HEK293 (cell line): ENCODE measurements at regions not wholly inside any gene's neighbourhood (a gene's known extent, or its start where the extent isn't known, plus 50 kb on each side); places are given as distances from the start of the nearest gene placed in this dataset.
"Not testable (repeated sequence)": the region's sequence is repeated elsewhere in the genome, so short reads cannot be mapped to it uniquely, and the experiment has no call there.

Experiments used
- CTCF ChIA-PET: fragments of 350-600 bp; formaldehyde crosslinking; extraction: SDS; loops from one replicate; lab custom pipeline; 2021; ENCODE audit warnings: antibody characterized with exemption; lab: Yijun Ruan, JAX
- POLR2A ChIA-PET: fragments of 300-600 bp; formaldehyde crosslinking; extraction: SDS; loops from one replicate; lab custom pipeline; 2020; ENCODE audit warnings: antibody characterized with exemption, inconsistent platforms; lab: Yijun Ruan, JAX
- H3K27ac ChIP-seq: fragments of 200-500 bp; sonication (Bioruptor generic); 2 replicates; pipeline ENCODE4 v1.5.1; 2014; ENCODE audit warnings: low read depth, low read length, control low read depth, inconsistent platforms; ENCODE audit errors: extremely low read depth
- H3K36me3 ChIP-seq, 2 experiments: fragments of 200-500 bp in 1 of 2; sonication (Bioruptor generic) in 1 of 2; 1 replicate in 1 of 2; 2 replicates in 1 of 2; pipeline ENCODE4 v1.5.1; 2014 to 2017; ENCODE audit warnings: inconsistent platforms in 2 of 2, low read length in 2 of 2; ENCODE audit not compliant: control insufficient read depth in 2 of 2, insufficient read depth in 1 of 2
- H3K4me1 ChIP-seq: fragments of 200-500 bp; sonication (Bioruptor generic); 2 replicates; pipeline ENCODE4 v1.5.1; 2014; ENCODE audit warnings: mild to moderate bottlenecking, low read length, inconsistent platforms; ENCODE audit not compliant: control insufficient read depth, insufficient read depth
- H3K4me3 ChIP-seq: 2 replicates; pipeline ENCODE4 v1.5.1; 2011; ENCODE audit warnings: low read depth, mild to moderate bottlenecking, control low read depth, low read length, moderate library complexity
- H3K9me3 ChIP-seq: fragments of 200-500 bp; sonication (Bioruptor generic); 2 replicates; pipeline ENCODE4 v1.5.1; 2014; ENCODE audit warnings: low read depth, low read length, inconsistent platforms; ENCODE audit not compliant: control insufficient read depth, insufficient read depth
- GLI4 ChIP-seq: fragments of 450-650 bp; formaldehyde crosslinking; IDR thresholded peaks from 2 replicates; pipeline ENCODE4 v1.5.1; 2016; ENCODE audit warnings: missing biosample characterization, missing genetic modification characterization
- HOXA7 ChIP-seq: sonication (generic); formaldehyde crosslinking; IDR thresholded peaks from 2 replicates; pipeline ENCODE4 v1.8.1; 2022; ENCODE audit warnings: missing genetic modification reagents, borderline replicate concordance
- MEIS1 ChIP-seq: sonication (generic); formaldehyde crosslinking; IDR thresholded peaks from 2 replicates; pipeline ENCODE4 v1.8.1; 2022; ENCODE audit warnings: missing genetic modification reagents, mild to moderate bottlenecking, borderline replicate concordance
- OSR2 ChIP-seq: fragments of 450-650 bp; formaldehyde crosslinking; IDR thresholded peaks from 2 replicates; pipeline ENCODE4 v1.5.1; 2016; ENCODE audit warnings: missing biosample characterization, missing genetic modification characterization
- TCF7L2 ChIP-seq: IDR thresholded peaks from 2 replicates; pipeline ENCODE4 v1.6.1; 2011; ENCODE audit warnings: low read depth, mild to moderate bottlenecking, inconsistent platforms, low read length, moderate library complexity, borderline replicate concordance
- ZBTB17 ChIP-seq: fragments of 450-650 bp; formaldehyde crosslinking; IDR thresholded peaks from 2 replicates; pipeline ENCODE4 v1.5.1; 2016; ENCODE audit warnings: missing biosample characterization, missing genetic modification characterization
- ZFP3 ChIP-seq: fragments of 450-650 bp; formaldehyde crosslinking; IDR thresholded peaks from 2 replicates; pipeline ENCODE4 v1.5.1; 2016; ENCODE audit warnings: low read depth, missing biosample characterization, missing genetic modification characterization
- ZNF175 ChIP-seq: fragments of 450-650 bp; formaldehyde crosslinking; IDR thresholded peaks from 2 replicates; pipeline ENCODE4 v1.5.1; 2016; ENCODE audit warnings: missing biosample characterization, missing genetic modification characterization
- ZNF19 ChIP-seq: fragments of 450-650 bp; formaldehyde crosslinking; IDR thresholded peaks from 2 replicates; pipeline ENCODE4; 2016; ENCODE audit warnings: missing biosample characterization, missing genetic modification characterization, low read depth
- ZNF221 ChIP-seq: fragments of 450-650 bp; formaldehyde crosslinking; IDR thresholded peaks from 2 replicates; pipeline ENCODE4 v1.5.1; 2017; ENCODE audit warnings: missing biosample characterization, missing genetic modification characterization, borderline replicate concordance
- ZNF223 ChIP-seq: fragments of 450-650 bp; formaldehyde crosslinking; IDR thresholded peaks from 2 replicates; pipeline ENCODE4 v1.5.1; 2016; ENCODE audit warnings: missing biosample characterization, missing genetic modification characterization
- ZNF366 ChIP-seq: fragments of 450-650 bp; formaldehyde crosslinking; conservative IDR thresholded peaks from 2 replicates; pipeline ENCODE4 v1.5.1; 2016; ENCODE audit warnings: missing biosample characterization, missing genetic modification characterization
- ZNF391 ChIP-seq: fragments of 450-650 bp; formaldehyde crosslinking; IDR thresholded peaks from 2 replicates; pipeline ENCODE4 v1.5.1; 2016; ENCODE audit warnings: low read depth, missing biosample characterization, missing genetic modification characterization, borderline replicate concordance
- ZNF404 ChIP-seq: fragments of 450-650 bp; formaldehyde crosslinking; IDR thresholded peaks from 2 replicates; pipeline ENCODE4 v1.5.1; 2017; ENCODE audit warnings: missing biosample characterization, missing genetic modification characterization
- ZNF433 ChIP-seq: fragments of 450-650 bp; formaldehyde crosslinking; IDR thresholded peaks from 2 replicates; pipeline ENCODE4 v1.5.1; 2016; ENCODE audit warnings: missing biosample characterization, missing genetic modification characterization, low read depth
- ZNF558 ChIP-seq: fragments of 450-650 bp; formaldehyde crosslinking; IDR thresholded peaks from 2 replicates; pipeline ENCODE4 v1.5.1; 2016; ENCODE audit warnings: missing biosample characterization, missing genetic modification characterization
- ZNF626 ChIP-seq: fragments of 450-650 bp; sonication (Bioruptor Pico); formaldehyde crosslinking; IDR thresholded peaks from 2 replicates; pipeline ENCODE4 v1.5.1; 2018; ENCODE audit warnings: missing biosample characterization, missing genetic modification characterization, inconsistent platforms
- ZNF654 ChIP-seq: fragments of 450-650 bp; formaldehyde crosslinking; IDR thresholded peaks from 2 replicates; pipeline ENCODE4 v1.5.1; 2016; ENCODE audit warnings: low read depth, missing biosample characterization, missing genetic modification characterization
- ZNF747 ChIP-seq: fragments of 450-650 bp; formaldehyde crosslinking; IDR thresholded peaks from 2 replicates; pipeline ENCODE4 v1.5.1; 2016; ENCODE audit warnings: missing biosample characterization, missing genetic modification characterization
- ZSCAN16 ChIP-seq: fragments of 450-650 bp; formaldehyde crosslinking; IDR thresholded peaks from 2 replicates; pipeline ENCODE4 v1.5.1; 2016; ENCODE audit warnings: missing biosample characterization, missing genetic modification characterization
- TF ChIP-seq, protein P1 (sequence below): fragments of 450-650 bp; formaldehyde crosslinking; IDR thresholded peaks from 2 replicates; pipeline ENCODE4 v1.5.1; 2017; ENCODE audit warnings: missing biosample characterization, missing genetic modification characterization
- TF ChIP-seq, protein P2 (sequence below): IDR thresholded peaks from 2 replicates; pipeline ENCODE4 v1.6.1; 2011; ENCODE audit warnings: mild to moderate bottlenecking, low read depth, low read length, borderline replicate concordance
- TF ChIP-seq, protein P3 (sequence below): fragments of 450-650 bp; formaldehyde crosslinking; IDR thresholded peaks from 2 replicates; pipeline ENCODE4 v1.5.1; 2016; ENCODE audit warnings: missing biosample characterization, missing genetic modification characterization
- TF ChIP-seq, protein P4 (sequence below): fragments of 450-650 bp; formaldehyde crosslinking; IDR thresholded peaks from 2 replicates; pipeline ENCODE4 v1.5.1; 2016; ENCODE audit warnings: missing biosample characterization, missing genetic modification characterization
- TF ChIP-seq, protein P5 (sequence below): fragments of 450-650 bp; formaldehyde crosslinking; IDR thresholded peaks from 2 replicates; pipeline ENCODE4 v1.5.1; 2016; ENCODE audit warnings: missing biosample characterization, missing genetic modification characterization

DNA sequence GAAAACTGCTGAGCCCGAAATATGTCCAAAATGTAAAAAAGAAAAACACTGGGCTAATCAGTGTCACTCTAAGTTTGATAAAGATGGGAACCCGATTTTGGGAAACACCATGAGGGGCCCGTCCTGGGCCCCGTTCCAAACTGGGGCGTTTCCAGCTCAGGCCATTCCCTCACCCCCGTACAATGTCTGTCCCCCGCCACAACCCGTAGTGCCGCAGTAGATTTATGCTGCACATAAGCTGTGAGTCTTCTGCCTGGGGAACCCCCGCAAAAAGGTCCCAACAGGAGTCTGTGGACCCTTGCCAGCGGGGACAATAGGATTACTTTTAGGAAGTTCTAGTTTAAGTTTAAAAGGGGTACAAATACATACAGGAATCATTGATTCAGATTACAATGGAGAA lies 275.5 kb downstream of the C7orf25 start:
- CTCF ChIA-PET: interaction anchor here (0.7 kb wide), 1 partner anchor 195 kb away, joined by 3 read pairs; no protein-coding TSS in a partner anchor
- POLR2A ChIA-PET, H3K9me3 ChIP-seq, H3K27ac ChIP-seq, H3K4me3 ChIP-seq, H3K4me1 ChIP-seq, H3K36me3 ChIP-seq: not testable (repeated sequence)

DNA sequence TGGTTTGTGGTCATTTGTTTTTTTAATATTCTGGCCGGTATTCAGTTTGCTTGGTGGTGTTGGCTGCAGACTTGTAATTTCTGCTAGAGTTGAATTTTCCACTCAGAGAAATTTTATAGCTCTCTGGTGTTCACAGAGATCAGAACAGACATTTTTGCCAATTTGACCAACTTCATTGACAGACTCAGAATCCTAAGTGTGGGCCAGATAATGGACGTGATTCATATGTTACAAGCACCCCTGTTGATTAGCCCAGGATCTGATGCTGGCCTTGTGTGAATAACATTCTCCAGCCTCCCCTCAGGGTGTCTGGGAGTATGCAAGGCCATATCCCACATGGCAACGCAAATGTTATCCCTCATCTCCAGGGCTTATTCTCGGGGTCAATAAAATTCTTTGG lies 283.8 kb downstream of the C7orf25 start:
- Histone ChIP-seq H3K36me3 (no peaks in the 10 kb centered on the region), H3K4me3 (no peak overlapping the region), H3K27ac (no peak overlapping the region), H3K4me1 (no peaks in the 10 kb centered on the region), H3K9me3 (no peaks in the 10 kb centered on the region)
- POLR2A ChIA-PET: no interaction called here
- CTCF ChIA-PET: no interaction called here
- TF ChIP-seq MEIS1 (CRISPR knock-in tag) (no peak), ZNF654 (no peak), ZNF175 (tag by site-specific recombination) (no peak), ZBTB17 (no peak), ZNF433 (tag by site-specific recombination) (no peak), ZNF747 (tag by site-specific recombination) (no peak), ZNF558 (no peak), ZNF391 (tag by site-specific recombination) (no peak), ZNF221 (tag by site-specific recombination) (no peak), ZNF404 (tag by site-specific recombination) (no peak), ZFP3 (tag by site-specific recombination) (no peak), OSR2 (tag by site-specific recombination) (no peak)
- TF ChIP-seq, protein P1, sequence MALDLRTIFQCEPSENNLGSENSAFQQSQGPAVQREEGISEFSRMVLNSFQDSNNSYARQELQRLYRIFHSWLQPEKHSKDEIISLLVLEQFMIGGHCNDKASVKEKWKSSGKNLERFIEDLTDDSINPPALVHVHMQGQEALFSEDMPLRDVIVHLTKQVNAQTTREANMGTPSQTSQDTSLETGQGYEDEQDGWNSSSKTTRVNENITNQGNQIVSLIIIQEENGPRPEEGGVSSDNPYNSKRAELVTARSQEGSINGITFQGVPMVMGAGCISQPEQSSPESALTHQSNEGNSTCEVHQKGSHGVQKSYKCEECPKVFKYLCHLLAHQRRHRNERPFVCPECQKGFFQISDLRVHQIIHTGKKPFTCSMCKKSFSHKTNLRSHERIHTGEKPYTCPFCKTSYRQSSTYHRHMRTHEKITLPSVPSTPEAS (tag by site-specific recombination): no peak
- TF ChIP-seq, protein P2, sequence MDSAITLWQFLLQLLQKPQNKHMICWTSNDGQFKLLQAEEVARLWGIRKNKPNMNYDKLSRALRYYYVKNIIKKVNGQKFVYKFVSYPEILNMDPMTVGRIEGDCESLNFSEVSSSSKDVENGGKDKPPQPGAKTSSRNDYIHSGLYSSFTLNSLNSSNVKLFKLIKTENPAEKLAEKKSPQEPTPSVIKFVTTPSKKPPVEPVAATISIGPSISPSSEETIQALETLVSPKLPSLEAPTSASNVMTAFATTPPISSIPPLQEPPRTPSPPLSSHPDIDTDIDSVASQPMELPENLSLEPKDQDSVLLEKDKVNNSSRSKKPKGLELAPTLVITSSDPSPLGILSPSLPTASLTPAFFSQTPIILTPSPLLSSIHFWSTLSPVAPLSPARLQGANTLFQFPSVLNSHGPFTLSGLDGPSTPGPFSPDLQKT: no peak

DNA sequence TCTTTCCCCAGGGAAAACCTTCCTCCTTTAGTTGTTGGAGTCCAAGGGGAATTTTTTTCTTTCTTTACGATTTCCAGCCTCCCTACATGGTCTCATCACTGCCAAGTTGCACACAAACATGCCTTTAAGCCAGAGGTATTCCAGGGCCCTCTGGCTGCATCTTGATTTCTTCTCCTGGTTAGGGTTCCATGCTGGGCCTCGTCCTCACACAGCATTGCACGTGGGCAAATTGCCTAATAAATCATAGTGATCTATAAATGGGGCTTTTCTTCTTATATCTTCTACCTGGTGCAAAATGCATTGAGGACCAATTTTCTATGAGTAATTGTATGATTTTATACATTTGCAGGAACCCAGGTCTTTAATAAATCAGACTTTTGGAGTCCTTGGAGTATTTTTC lies 284.2 kb downstream of the C7orf25 start:
- no peaks in the 10 kb centered on the region for H3K36me3 ChIP-seq
- H3K9me3 ChIP-seq: no peaks in the 10 kb centered on the region
- no peak overlapping the region for H3K4me3 ChIP-seq
- no peak overlapping the region for H3K27ac ChIP-seq
- CTCF ChIA-PET: no interaction called here
- no peaks in the 10 kb centered on the region for H3K4me1 ChIP-seq
- POLR2A ChIA-PET: no interaction called here
- TF ChIP-seq, protein P3, sequence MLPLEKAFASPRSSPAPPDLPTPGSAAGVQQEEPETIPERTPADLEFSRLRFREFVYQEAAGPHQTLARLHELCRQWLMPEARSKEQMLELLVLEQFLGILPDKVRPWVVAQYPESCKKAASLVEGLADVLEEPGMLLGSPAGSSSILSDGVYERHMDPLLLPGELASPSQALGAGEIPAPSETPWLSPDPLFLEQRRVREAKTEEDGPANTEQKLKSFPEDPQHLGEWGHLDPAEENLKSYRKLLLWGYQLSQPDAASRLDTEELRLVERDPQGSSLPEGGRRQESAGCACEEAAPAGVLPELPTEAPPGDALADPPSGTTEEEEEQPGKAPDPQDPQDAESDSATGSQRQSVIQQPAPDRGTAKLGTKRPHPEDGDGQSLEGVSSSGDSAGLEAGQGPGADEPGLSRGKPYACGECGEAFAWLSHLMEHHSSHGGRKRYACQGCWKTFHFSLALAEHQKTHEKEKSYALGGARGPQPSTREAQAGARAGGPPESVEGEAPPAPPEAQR (tag by site-specific recombination): no peak
- TF ChIP-seq, protein P1 (tag by site-specific recombination): no peak
- TF ChIP-seq TCF7L2: no peak
- no peak for TF ChIP-seq ZNF223 (tag by site-specific recombination)
- no peak for TF ChIP-seq HOXA7 (CRISPR knock-in tag)
- no peak for TF ChIP-seq ZNF626 (tag by site-specific recombination)
- no peak for TF ChIP-seq GLI4 (tag by site-specific recombination)
- no peak for TF ChIP-seq ZNF19
- TF ChIP-seq, protein P4, sequence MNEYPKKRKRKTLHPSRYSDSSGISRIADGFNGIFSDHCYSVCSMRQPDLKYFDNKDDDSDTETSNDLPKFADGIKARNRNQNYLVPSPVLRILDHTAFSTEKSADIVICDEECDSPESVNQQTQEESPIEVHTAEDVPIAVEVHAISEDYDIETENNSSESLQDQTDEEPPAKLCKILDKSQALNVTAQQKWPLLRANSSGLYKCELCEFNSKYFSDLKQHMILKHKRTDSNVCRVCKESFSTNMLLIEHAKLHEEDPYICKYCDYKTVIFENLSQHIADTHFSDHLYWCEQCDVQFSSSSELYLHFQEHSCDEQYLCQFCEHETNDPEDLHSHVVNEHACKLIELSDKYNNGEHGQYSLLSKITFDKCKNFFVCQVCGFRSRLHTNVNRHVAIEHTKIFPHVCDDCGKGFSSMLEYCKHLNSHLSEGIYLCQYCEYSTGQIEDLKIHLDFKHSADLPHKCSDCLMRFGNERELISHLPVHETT (tag by site-specific recombination): no peak
- TF ChIP-seq ZNF366: no peak
- TF ChIP-seq ZSCAN16: no peak
- TF ChIP-seq, protein P5, sequence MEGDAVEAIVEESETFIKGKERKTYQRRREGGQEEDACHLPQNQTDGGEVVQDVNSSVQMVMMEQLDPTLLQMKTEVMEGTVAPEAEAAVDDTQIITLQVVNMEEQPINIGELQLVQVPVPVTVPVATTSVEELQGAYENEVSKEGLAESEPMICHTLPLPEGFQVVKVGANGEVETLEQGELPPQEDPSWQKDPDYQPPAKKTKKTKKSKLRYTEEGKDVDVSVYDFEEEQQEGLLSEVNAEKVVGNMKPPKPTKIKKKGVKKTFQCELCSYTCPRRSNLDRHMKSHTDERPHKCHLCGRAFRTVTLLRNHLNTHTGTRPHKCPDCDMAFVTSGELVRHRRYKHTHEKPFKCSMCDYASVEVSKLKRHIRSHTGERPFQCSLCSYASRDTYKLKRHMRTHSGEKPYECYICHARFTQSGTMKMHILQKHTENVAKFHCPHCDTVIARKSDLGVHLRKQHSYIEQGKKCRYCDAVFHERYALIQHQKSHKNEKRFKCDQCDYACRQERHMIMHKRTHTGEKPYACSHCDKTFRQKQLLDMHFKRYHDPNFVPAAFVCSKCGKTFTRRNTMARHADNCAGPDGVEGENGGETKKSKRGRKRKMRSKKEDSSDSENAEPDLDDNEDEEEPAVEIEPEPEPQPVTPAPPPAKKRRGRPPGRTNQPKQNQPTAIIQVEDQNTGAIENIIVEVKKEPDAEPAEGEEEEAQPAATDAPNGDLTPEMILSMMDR (tag by site-specific recombination): no peak
